ENCODE measurements at regions not wholly inside any gene's neighbourhood (a gene's known extent, or its start where the extent isn't known, plus 50 kb on each side); places are given as distances from the start of the nearest gene placed in this dataset.

- Histone ChIP-seq H2BK15ac (ENCODE audit: low read depth, poor library complexity, severe bottlenecking) (no peak overlapping the region), H3K79me1 (replicated peaks; ENCODE audit: low read length, poor library complexity, severe bottlenecking) (no peaks in the 10 kb centered on the region)
Observed at GRCh38 chr21:23507501-23507900, 2099.8 kb downstream of the MRPL39 start.

DNA sequence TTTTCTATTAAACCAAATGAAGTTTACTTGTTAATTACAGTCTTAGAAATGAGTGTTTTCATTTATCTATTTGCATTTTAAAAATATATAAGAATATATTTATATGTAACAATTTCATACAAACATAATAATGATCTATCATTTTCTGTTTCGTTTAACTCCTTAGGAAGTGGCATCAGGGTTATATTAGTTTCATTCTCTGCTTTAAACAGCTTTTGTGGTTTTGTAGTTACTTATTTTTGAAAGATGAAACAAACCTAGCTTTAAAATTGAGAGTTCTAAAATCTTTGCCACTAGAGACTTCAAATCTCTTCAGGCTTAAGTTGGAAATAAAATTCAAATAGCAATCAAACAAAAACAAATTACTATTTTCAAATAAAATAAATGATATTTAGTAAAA, 2110.6 kb downstream of the MRPL39 start:
- WGBS, result no CpG with 5 or more reads among the region's 1 CpG

More at GRCh38 chr21:23507501-23507900, 2099.8 kb downstream of the MRPL39 start:
- Histone ChIP-seq H3K23ac (ENCODE audit: low read length in 2 of 2) (no peak overlapping the region), H2BK12ac (ENCODE audit: low read length in 2 of 2) (no peak overlapping the region), H3K4ac (ENCODE audit: low read depth in 1 of 2, low read length in 2 of 2) (no peak overlapping the region), H2AFZ (ENCODE audit: low read depth, low read length) (no peak overlapping the region), H3K18ac (ENCODE audit: low read depth in 1 of 2, low read length in 2 of 2) (no peak overlapping the region), H3K9ac (ENCODE audit: low read length) (no peak overlapping the region), H3K4me3 (ENCODE audit: insufficient read depth in 1 of 2, low read depth in 1 of 2, low read length in 2 of 2) (no peak overlapping the region), H3K9me3 (ENCODE audit: control insufficient read depth, low read length) (no peaks in the 10 kb centered on the region), H2BK5ac (ENCODE audit: low read depth, low read length, poor library complexity, severe bottlenecking) (no peak overlapping the region), H3K27ac (ENCODE audit: low read length, poor library complexity, severe bottlenecking) (no peak overlapping the region), H3K36me3 (ENCODE audit: control insufficient read depth in 1 of 2, insufficient read depth in 2 of 2, low read depth in 1 of 2, low read length in 2 of 2) (no peaks in the 10 kb centered on the region), H3K27me3 (ENCODE audit: control insufficient read depth in 1 of 2, insufficient read depth in 1 of 2, low read length in 2 of 2) (no peaks in the 10 kb centered on the region), H2AK5ac (ENCODE audit: low read length, severe bottlenecking) (no peak overlapping the region), H2BK120ac (ENCODE audit: low read depth, low read length) (no peak overlapping the region), H3K4me1 (ENCODE audit: control insufficient read depth, insufficient read depth, low read depth, low read length) (no peaks in the 10 kb centered on the region), H3K4me2 (ENCODE audit: low read length, poor library complexity, severe bottlenecking) (no peak overlapping the region), H3K14ac (ENCODE audit: low read length in 2 of 2) (no peak overlapping the region), H4K8ac (ENCODE audit: low read length) (no peak overlapping the region), H4K91ac (ENCODE audit: low read length) (no peak overlapping the region)
- 83% methylated on average over 1 of the region's 1 CpG for WGBS
- no peak for DNase-seq

GRCh38 chr21:23488245-23488644, 2119.0 kb downstream of the MRPL39 start:
- H4K91ac ChIP-seq (ENCODE audit: low read length), result no peak overlapping the region

More for the DNA sequence above, 2110.6 kb downstream of the MRPL39 start:
- Histone ChIP-seq H2BK12ac (ENCODE audit: low read length in 2 of 2) (no peak overlapping the region), H3K18ac (ENCODE audit: low read depth in 1 of 2, low read length in 2 of 2) (no peak overlapping the region), H2AFZ (ENCODE audit: low read depth, low read length) (no peak overlapping the region), H3K36me3 (ENCODE audit: control insufficient read depth in 1 of 2, insufficient read depth in 2 of 2, low read depth in 1 of 2, low read length in 2 of 2) (no peaks in the 10 kb centered on the region), H3K4me3 (ENCODE audit: insufficient read depth in 1 of 2, low read depth in 1 of 2, low read length in 2 of 2) (no peak overlapping the region), H3K9ac (ENCODE audit: low read length) (no peak overlapping the region), H4K91ac (ENCODE audit: low read length) (no peak overlapping the region), H3K23ac (ENCODE audit: low read length in 2 of 2) (no peak overlapping the region), H3K14ac (ENCODE audit: low read length in 2 of 2) (no peak overlapping the region), H3K4me2 (ENCODE audit: low read length, poor library complexity, severe bottlenecking) (no peak overlapping the region), H2AK5ac (ENCODE audit: low read length, severe bottlenecking) (no peak overlapping the region), H3K27ac (ENCODE audit: low read length, poor library complexity, severe bottlenecking) (no peak overlapping the region), H2BK5ac (ENCODE audit: low read depth, low read length, poor library complexity, severe bottlenecking) (no peak overlapping the region), H2BK15ac (ENCODE audit: low read depth, poor library complexity, severe bottlenecking) (no peak overlapping the region), H2BK120ac (ENCODE audit: low read depth, low read length) (no peak overlapping the region), H4K8ac (ENCODE audit: low read length) (no peak overlapping the region), H3K27me3 (ENCODE audit: control insufficient read depth in 1 of 2, insufficient read depth in 1 of 2, low read length in 2 of 2) (no peaks in the 10 kb centered on the region), H3K4ac (ENCODE audit: low read depth in 1 of 2, low read length in 2 of 2) (no peak overlapping the region), H3K9me3 (ENCODE audit: control insufficient read depth, low read length) (peaks cover 2% of the 10 kb centered on the region), H3K79me1 (replicated peaks; ENCODE audit: low read length, poor library complexity, severe bottlenecking) (no peaks in the 10 kb centered on the region), H3K4me1 (ENCODE audit: control insufficient read depth, insufficient read depth, low read depth, low read length) (no peaks in the 10 kb centered on the region)
- no peak for DNase-seq

GRCh38 chr21:23480591-23481270, 2126.6 kb downstream of the MRPL39 start:
- Histone ChIP-seq H2BK15ac (ENCODE audit: low read depth, poor library complexity, severe bottlenecking) (no peak overlapping the region), H3K18ac (ENCODE audit: low read depth in 1 of 2, low read length in 2 of 2) (no peak overlapping the region), H3K4ac (ENCODE audit: low read depth in 1 of 2, low read length in 2 of 2) (no peak overlapping the region), H2AK5ac (ENCODE audit: low read length, severe bottlenecking) (no peak overlapping the region), H3K27me3 (ENCODE audit: control insufficient read depth in 1 of 2, insufficient read depth in 1 of 2, low read length in 2 of 2) (no peaks in the 10 kb centered on the region), H3K4me1 (ENCODE audit: control insufficient read depth, insufficient read depth, low read depth, low read length) (no peaks in the 10 kb centered on the region), H2BK5ac (ENCODE audit: low read depth, low read length, poor library complexity, severe bottlenecking) (no peak overlapping the region), H4K91ac (ENCODE audit: low read length) (no peak overlapping the region), H2AFZ (ENCODE audit: low read depth, low read length) (no peak overlapping the region), H3K14ac (ENCODE audit: low read length in 2 of 2) (no peak overlapping the region), H3K79me1 (replicated peaks; ENCODE audit: low read length, poor library complexity, severe bottlenecking) (no peaks in the 10 kb centered on the region), H3K4me3 (ENCODE audit: insufficient read depth in 1 of 2, low read depth in 1 of 2, low read length in 2 of 2) (no peak overlapping the region), H2BK12ac (ENCODE audit: low read length in 2 of 2) (no peak overlapping the region), H3K36me3 (ENCODE audit: control insufficient read depth in 1 of 2, insufficient read depth in 2 of 2, low read depth in 1 of 2, low read length in 2 of 2) (no peaks in the 10 kb centered on the region), H4K8ac (ENCODE audit: low read length) (no peak overlapping the region), H3K27ac (ENCODE audit: low read length, poor library complexity, severe bottlenecking) (no peak overlapping the region), H3K4me2 (ENCODE audit: low read length, poor library complexity, severe bottlenecking) (no peak overlapping the region), H3K9ac (ENCODE audit: low read length) (no peak overlapping the region), H3K9me3 (ENCODE audit: control insufficient read depth, low read length) (peaks cover 6% of the 10 kb centered on the region), H2BK120ac (ENCODE audit: low read depth, low read length) (no peak overlapping the region), H3K23ac (ENCODE audit: low read length in 2 of 2) (no peak overlapping the region)
- WGBS, result 100% methylated on average over 1 of the region's 1 CpG
- DNase-seq, result no peak

More at GRCh38 chr21:23488245-23488644, 2119.0 kb downstream of the MRPL39 start:
- no peak overlapping the region for H2BK5ac ChIP-seq (ENCODE audit: low read depth, low read length, poor library complexity, severe bottlenecking)
- no peak overlapping the region for H3K18ac ChIP-seq (ENCODE audit: low read depth in 1 of 2, low read length in 2 of 2)
- H4K8ac ChIP-seq (ENCODE audit: low read length), result no peak overlapping the region
- no peak overlapping the region for H2BK12ac ChIP-seq (ENCODE audit: low read length in 2 of 2)
- no peak overlapping the region for H3K4ac ChIP-seq (ENCODE audit: low read depth in 1 of 2, low read length in 2 of 2)
- H3K27me3 ChIP-seq (ENCODE audit: control insufficient read depth in 1 of 2, insufficient read depth in 1 of 2, low read length in 2 of 2), result no peaks in the 10 kb centered on the region
- no peak overlapping the region for H2BK15ac ChIP-seq (ENCODE audit: low read depth, poor library complexity, severe bottlenecking)
- no peaks in the 10 kb centered on the region for H3K9me3 ChIP-seq (ENCODE audit: control insufficient read depth, low read length)
- no peak overlapping the region for H3K9ac ChIP-seq (ENCODE audit: low read length)
- H3K4me2 ChIP-seq (ENCODE audit: low read length, poor library complexity, severe bottlenecking), result no peak overlapping the region
- no peaks in the 10 kb centered on the region for H3K36me3 ChIP-seq (ENCODE audit: control insufficient read depth in 1 of 2, insufficient read depth in 2 of 2, low read depth in 1 of 2, low read length in 2 of 2)
- no peak overlapping the region for H3K27ac ChIP-seq (ENCODE audit: low read length, poor library complexity, severe bottlenecking)
- H2AFZ ChIP-seq (ENCODE audit: low read depth, low read length), result no peak overlapping the region
- H3K14ac ChIP-seq (ENCODE audit: low read length in 2 of 2), result no peak overlapping the region
- no peak overlapping the region for H3K4me3 ChIP-seq (ENCODE audit: insufficient read depth in 1 of 2, low read depth in 1 of 2, low read length in 2 of 2)
- no peaks in the 10 kb centered on the region for H3K79me1 ChIP-seq (replicated peaks; ENCODE audit: low read length, poor library complexity, severe bottlenecking)
- no peaks in the 10 kb centered on the region for H3K4me1 ChIP-seq (ENCODE audit: control insufficient read depth, insufficient read depth, low read depth, low read length)
- DNase-seq, result no peak
- no peak overlapping the region for H2AK5ac ChIP-seq (ENCODE audit: low read length, severe bottlenecking)
- H3K23ac ChIP-seq (ENCODE audit: low read length in 2 of 2), result no peak overlapping the region
- no peak overlapping the region for H2BK120ac ChIP-seq (ENCODE audit: low read depth, low read length)
- no CpG with 5 or more reads among the region's 2 CpGs for WGBS

Data from mesenchymal stem cell (in vitro differentiated cells and primary cell).